ENCODE measurements at regions not wholly inside any gene's neighbourhood (a gene's known extent, or its start where the extent isn't known, plus 50 kb on each side); places are given as distances from the start of the nearest gene placed in this dataset.
"Not testable (repeated sequence)": the region's sequence is repeated elsewhere in the genome, so short reads cannot be mapped to it uniquely, and the experiment has no call there.

DNA sequence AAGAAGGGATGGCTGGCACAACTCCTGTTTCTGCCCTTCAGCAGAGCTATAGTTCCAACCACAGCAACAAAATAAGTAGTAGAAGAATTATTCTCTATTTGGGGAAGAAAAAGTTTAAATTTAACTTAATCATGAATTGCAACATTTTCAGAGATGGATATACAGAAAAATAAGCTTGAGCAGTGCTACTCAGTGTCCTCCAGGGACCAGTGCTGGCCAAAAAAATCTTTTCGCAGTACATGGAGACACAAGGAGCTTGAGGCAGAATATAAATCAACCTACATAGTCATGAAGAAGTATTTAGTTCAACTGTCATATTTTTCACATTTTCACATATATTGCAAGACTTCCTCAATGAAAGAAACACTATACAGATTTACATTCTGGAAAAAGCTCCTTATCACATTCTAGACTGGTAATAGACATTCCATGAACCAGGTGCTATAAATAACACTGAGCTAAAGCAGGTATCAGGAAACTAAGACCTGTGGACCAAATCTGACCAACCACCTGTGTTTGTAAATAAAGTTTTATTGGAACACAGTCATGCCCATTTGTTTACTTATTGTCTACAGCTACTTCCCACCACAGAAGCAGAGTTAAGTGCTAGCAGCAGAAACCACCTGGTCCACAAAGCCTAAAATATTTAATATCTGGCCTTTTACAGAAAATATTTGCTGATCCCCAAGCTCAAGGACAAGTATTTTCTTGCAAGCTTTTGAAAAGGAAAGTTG, 101.9 kb downstream of the RGS21 start:
- DNase-seq (ENCODE audit: missing footprints), result no peak
- ATAC-seq, result no peak
- intact Hi-C loops (cut with DNase I), result no loop called here

GRCh38 chr1:192430644-192431043, 113.9 kb downstream of the RGS21 start:
- intact Hi-C loops (cut with DNase I), result no loop called here
- no peak for ATAC-seq
- DNase-seq (ENCODE audit: missing footprints), result no peak

DNA sequence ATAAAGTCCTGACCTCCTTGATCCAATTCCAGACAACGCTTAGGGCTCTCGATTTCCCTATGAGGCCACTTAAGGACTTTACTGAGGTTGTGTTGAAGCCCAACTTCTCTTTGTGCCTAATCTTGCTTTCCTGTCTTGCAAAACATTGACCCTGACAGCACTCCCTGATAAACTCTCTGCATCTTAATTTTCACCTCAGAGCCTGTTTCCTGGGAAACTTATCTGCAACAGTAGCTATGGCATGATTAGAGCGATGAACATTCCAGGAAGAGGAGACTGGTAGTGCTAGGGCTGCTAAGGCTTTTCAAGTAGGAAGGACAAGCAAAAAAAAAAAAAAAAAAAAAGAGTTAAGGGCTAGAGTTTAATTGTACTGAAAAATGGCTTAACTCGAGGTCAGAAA, 118.9 kb downstream of the RGS21 start:
- intact Hi-C loops (cut with DNase I), result no loop called here
- DNase-seq (ENCODE audit: missing footprints) (no peak), ATAC-seq (no peak)

- DNase-seq (ENCODE audit: missing footprints), result no peak
- intact Hi-C loops (cut with DNase I), result no loop called here
- no peak for ATAC-seq
Measured at GRCh38 chr1:192436441-192437078, 119.8 kb downstream of the RGS21 start.

GRCh38 chr1:192438737-192439136, 121.9 kb downstream of the RGS21 start:
- ATAC-seq (no peak), DNase-seq (ENCODE audit: missing footprints) (no peak)
- intact Hi-C loops (cut with DNase I), result no loop called here

- intact Hi-C loops (cut with DNase I), result no loop called here
- DNase-seq (ENCODE audit: missing footprints), result no peak
- no peak for ATAC-seq
Measured at GRCh38 chr1:192439373-192440025, 122.7 kb downstream of the RGS21 start.

DNA sequence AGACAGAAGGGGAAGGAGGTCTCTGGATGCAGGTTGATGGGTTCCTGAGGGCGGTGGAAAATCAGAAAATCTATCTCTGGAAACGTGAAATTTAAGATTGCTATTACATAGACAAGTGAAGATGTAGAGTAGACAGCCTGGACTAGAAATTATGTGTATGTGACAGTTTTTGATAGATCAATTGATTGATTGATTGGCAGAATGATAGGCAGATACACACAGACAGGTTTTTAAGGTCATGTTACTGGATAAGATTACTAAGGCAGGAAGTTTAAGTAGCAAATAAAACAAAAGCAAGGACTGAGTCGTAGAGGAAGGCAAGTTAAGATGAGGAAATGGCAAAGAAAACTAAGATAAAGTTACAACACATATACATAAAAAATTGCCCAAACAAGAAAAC, 124.7 kb downstream of the RGS21 start:
- ATAC-seq (no peak), DNase-seq (ENCODE audit: missing footprints) (no peak)
- intact Hi-C loops (cut with DNase I), result no loop called here

- no peak for DNase-seq (ENCODE audit: missing footprints)
- intact Hi-C loops (cut with DNase I), result no loop called here
- no peak for ATAC-seq
Measured at GRCh38 chr1:192442736-192443135, 125.9 kb downstream of the RGS21 start.

GRCh38 chr1:192443616-192444015, 126.8 kb downstream of the RGS21 start:
- DNase-seq (ENCODE audit: missing footprints) (no peak), ATAC-seq (no peak)
- intact Hi-C loops (cut with DNase I), result no loop called here

GRCh38 chr1:192445241-192445640, 128.4 kb downstream of the RGS21 start:
- no peak for DNase-seq (ENCODE audit: missing footprints)
- no peak for ATAC-seq
- intact Hi-C loops (cut with DNase I), result no loop called here

- no peak for DNase-seq (ENCODE audit: missing footprints)
- intact Hi-C loops (cut with DNase I), result no loop called here
- no peak for ATAC-seq
Measured at GRCh38 chr1:192445839-192446489, 129.2 kb downstream of the RGS21 start.

DNA sequence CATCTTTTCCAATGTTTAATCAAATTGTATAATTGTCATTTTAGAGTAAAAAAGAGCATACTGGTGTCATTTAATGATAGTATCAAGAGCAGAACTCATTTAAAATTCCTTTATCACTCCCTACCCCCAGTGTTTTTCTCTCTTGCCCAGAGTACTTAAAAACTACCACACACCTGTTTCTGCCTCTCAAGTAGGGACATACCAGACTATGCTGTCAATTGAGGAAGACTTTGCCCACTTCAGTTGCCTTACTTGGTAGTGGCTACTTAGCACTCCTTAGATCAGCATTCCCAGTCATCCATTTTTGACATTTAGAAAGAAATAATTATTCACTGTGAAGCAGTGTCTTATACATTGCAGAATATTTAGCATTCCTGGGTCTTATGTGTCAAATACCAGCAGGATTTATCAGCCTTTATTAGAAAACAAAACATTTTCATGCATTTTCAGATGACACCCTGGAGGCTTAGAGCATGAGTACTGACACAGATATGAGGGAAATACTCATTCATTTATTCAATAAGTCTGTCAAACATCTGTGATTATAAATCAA, 127.5 kb upstream of the RGS1 start:
- no peak for DNase-seq (ENCODE audit: missing footprints)
- no peak for ATAC-seq
- intact Hi-C loops (cut with DNase I), result no loop called here

- no peak for DNase-seq (ENCODE audit: missing footprints)
- intact Hi-C loops (cut with DNase I), result no loop called here
- no peak for ATAC-seq
Measured at GRCh38 chr1:192453360-192453992, 122.1 kb upstream of the RGS1 start.

DNA sequence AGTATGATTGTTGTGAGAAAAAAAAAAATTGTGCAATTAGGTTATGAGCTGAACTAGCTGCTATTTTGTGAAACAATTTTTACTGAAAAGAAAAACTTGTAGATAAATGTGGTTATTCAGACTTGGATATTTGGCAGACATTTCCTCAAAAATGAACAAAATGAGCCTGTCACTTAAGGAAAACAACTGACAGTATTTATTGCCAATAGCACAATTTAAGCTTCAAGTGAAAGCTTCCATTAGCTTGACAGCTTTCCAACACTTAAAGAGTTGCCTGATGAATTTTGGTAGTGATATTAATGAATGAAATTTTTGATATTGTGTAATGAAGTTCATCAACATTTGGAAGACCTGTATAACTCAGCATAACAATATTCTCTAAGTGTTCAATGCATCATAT, 116.1 kb upstream of the RGS1 start:
- no peak for ATAC-seq
- no peak for DNase-seq (ENCODE audit: missing footprints)
- intact Hi-C loops (cut with DNase I), result no loop called here

DNA sequence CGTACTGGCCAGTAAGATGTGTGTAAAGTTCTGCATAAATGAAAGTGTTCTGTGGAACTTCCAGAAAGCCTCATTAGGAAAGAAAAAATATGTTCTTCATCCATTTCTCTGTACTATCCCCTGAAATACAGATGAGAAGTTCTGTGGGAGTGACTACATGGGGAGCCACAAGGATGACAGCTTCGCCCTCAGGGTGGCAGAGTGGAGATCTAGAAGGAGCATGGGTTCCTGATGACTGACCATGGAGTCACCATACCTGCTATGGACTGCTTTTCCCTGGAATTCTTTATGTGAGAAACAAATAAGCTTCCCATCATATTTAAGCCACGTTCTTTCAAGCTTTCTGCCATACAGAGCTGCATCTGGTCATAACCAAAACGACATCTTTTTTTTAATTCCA, 113.9 kb upstream of the RGS1 start:
- DNase-seq (ENCODE audit: missing footprints), result no peak
- no peak for ATAC-seq
- intact Hi-C loops (cut with DNase I), result no loop called here

DNA sequence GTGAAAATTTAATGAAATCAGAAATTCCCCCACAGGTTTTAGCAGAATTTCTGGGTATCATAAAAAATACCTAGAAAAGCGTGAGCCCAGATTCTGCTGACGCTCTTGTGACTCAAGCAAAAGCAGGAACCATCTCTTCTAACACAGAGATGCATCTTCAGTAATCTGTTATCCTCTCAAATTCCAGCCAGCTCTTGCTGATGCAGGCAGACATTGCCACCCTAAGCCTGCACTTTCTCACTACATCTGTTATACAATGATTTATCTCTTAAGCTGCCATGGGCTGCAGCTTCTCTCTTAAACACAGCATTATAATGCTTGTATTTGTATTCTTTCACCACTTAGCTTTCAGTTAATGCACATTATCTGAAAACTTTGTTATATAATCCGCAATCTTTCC, 113.0 kb upstream of the RGS1 start:
- ATAC-seq (no peak), DNase-seq (ENCODE audit: missing footprints) (no peak)
- intact Hi-C loops (cut with DNase I), result no loop called here

DNA sequence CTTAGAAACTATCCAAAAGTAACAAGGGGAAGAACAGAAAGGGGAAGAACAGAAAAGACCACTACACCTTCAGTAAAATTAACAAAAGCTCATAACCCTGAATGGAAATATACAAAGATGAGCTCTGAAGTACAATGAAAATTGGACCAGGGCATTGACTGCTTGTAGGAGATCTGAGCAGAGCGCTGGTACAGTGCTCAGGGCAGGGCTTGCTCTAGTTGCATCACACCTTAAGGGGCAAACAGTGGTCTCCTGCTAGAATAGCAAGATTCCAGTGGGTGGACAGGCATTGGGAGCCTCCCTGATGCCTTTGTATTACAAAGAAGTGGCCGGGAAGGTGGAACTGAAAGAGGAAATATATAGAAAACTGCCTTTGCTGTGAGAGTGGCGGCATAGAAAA, 111.9 kb upstream of the RGS1 start:
- intact Hi-C loops (cut with DNase I), result no loop called here
- no peak for ATAC-seq
- no peak for DNase-seq (ENCODE audit: missing footprints)

- ATAC-seq; DNase-seq (ENCODE audit: missing footprints); intact Hi-C loops (cut with DNase I): not testable (repeated sequence)
Measured at GRCh38 chr1:192465221-192465620, 110.4 kb upstream of the RGS1 start.

- no peak for DNase-seq (ENCODE audit: missing footprints)
- ATAC-seq, result no peak
- intact Hi-C loops (cut with DNase I), result loop anchor here (5.0 kb wide), 1 partner anchor 648 kb away; the partner anchor contains the start of gene CDC73
Measured at GRCh38 chr1:192474080-192474683, 101.4 kb upstream of the RGS1 start.

Data from Right ventricle myocardium inferior (tissue), 1 donor.